Hepatocyte (in vitro differentiated cells): ENCODE measurements at regions not wholly inside any gene's neighbourhood (a gene's known extent, or its start where the extent isn't known, plus 50 kb on each side); places are given as distances from the start of the nearest gene placed in this dataset.

Experiments used
- DNase-seq: peaks from one replicate; pipeline ENCODE4 v3.0.0-alpha.2; 2016; ENCODE audit warnings: low spot score
- H2AFZ ChIP-seq: fragments of 200-600 bp; sonication (generic); 2 replicates; pipeline ENCODE4 v1.6.0; 2016; ENCODE audit warnings: antibody characterized with exemption, mild to moderate bottlenecking
- H3K27ac ChIP-seq: fragments of 200-600 bp; sonication (generic); 2 replicates; pipeline ENCODE4 v1.5.1; 2016; ENCODE audit warnings: mild to moderate bottlenecking
- H3K27me3 ChIP-seq: fragments of 200-600 bp; sonication (generic); 2 replicates; pipeline ENCODE4 v1.6.1; 2016
- H3K36me3 ChIP-seq: fragments of 200-600 bp; sonication (generic); replicated peaks from 2 replicates; pipeline ENCODE4 v1.5.1; 2016; ENCODE audit warnings: low read depth; ENCODE audit not compliant: insufficient read depth
- H3K4me1 ChIP-seq: fragments of 200-600 bp; sonication (generic); 2 replicates; pipeline ENCODE4 v1.5.1; 2016; ENCODE audit warnings: mild to moderate bottlenecking, moderate library complexity; ENCODE audit not compliant: insufficient read depth
- H3K4me2 ChIP-seq: fragments of 200-600 bp; sonication (generic); 2 replicates; pipeline ENCODE4 v1.6.0; 2016
- H3K4me3 ChIP-seq: fragments of 200-600 bp; sonication (generic); 2 replicates; pipeline ENCODE4 v1.5.1; 2016; ENCODE audit warnings: mild to moderate bottlenecking
- H3K79me2 ChIP-seq: fragments of 200-600 bp; sonication (generic); 2 replicates; pipeline ENCODE4 v1.6.0; 2017; ENCODE audit warnings: mild to moderate bottlenecking
- H3K9me2 ChIP-seq: fragments of 200-600 bp; sonication (generic); replicated peaks from 2 replicates; pipeline ENCODE4 v1.6.0; 2017; ENCODE audit warnings: mild to moderate bottlenecking; ENCODE audit not compliant: insufficient read depth
- H3K9me3 ChIP-seq: fragments of 200-600 bp; sonication (generic); 2 replicates; pipeline ENCODE4 v1.5.1; 2016; ENCODE audit warnings: low read depth, mild to moderate bottlenecking
- H4K20me1 ChIP-seq: fragments of 200-600 bp; sonication (generic); 2 replicates; pipeline ENCODE4 v1.6.0; 2016; ENCODE audit warnings: mild to moderate bottlenecking; ENCODE audit not compliant: insufficient read depth, poor library complexity, severe bottlenecking
- CTCF ChIP-seq: fragments of 200-600 bp; sonication (generic); IDR thresholded peaks from 2 replicates; pipeline ENCODE4 v1.5.1; 2016; ENCODE audit warnings: antibody characterized with exemption, mild to moderate bottlenecking; ENCODE audit not compliant: poor library complexity
- EZH2 ChIP-seq: fragments of 200-600 bp; sonication (generic); IDR thresholded peaks from 2 replicates; pipeline ENCODE4 v1.6.1; 2016; ENCODE audit warnings: antibody characterized with exemption, mild to moderate bottlenecking, borderline replicate concordance
- EZH2phosphoT487 ChIP-seq: fragments of 200-600 bp; sonication (generic); IDR thresholded peaks from one replicate; pipeline ENCODE4 v1.6.1; 2018; ENCODE audit warnings: antibody characterized with exemption, mild to moderate bottlenecking, low read depth, moderate library complexity; ENCODE audit not compliant: unreplicated experiment, severe bottlenecking
- WGBS: methylation state at CpG from one replicate; pipeline ENCODE4 v1.1.6; 2016; ENCODE audit warnings: low lambda C conversion rate; ENCODE audit errors: missing lambda C conversion rate; 5-methylcytosine and 5-hydroxymethylcytosine counted together

- WGBS: 89% methylated on average over 1 of the region's 1 CpG
- TF ChIP-seq EZH2 (no peak), EZH2phosphoT487 (no peak)
- Histone ChIP-seq H3K4me3 (no peak overlapping the region), H3K27ac (no peak overlapping the region), H3K9me3 (no peaks in the 10 kb centered on the region), H3K79me2 (no peaks in the 10 kb centered on the region), H3K4me2 (no peak overlapping the region), H4K20me1 (no peaks in the 10 kb centered on the region), H3K9me2 (no peaks in the 10 kb centered on the region), H2AFZ (no peak overlapping the region), H3K4me1 (no peaks in the 10 kb centered on the region), H3K36me3 (no peaks in the 10 kb centered on the region), H3K27me3 (no peaks in the 10 kb centered on the region)
- no peak for DNase-seq
Measured at GRCh38 chr2:103233691-103234090, 471.9 kb downstream of the TMEM182 start.

GRCh38 chr2:103235283-103235682 lies 473.5 kb downstream of the TMEM182 start:
- no peak overlapping the region for H2AFZ ChIP-seq
- no peak for TF ChIP-seq CTCF
- TF ChIP-seq EZH2phosphoT487: no peak
- TF ChIP-seq EZH2: no peak
- H3K79me2 ChIP-seq: no peaks in the 10 kb centered on the region
- H3K27me3 ChIP-seq: no peaks in the 10 kb centered on the region
- H3K36me3 ChIP-seq: no peaks in the 10 kb centered on the region
- no peak for DNase-seq
- H3K9me2 ChIP-seq: no peaks in the 10 kb centered on the region
- H3K4me2 ChIP-seq: no peak overlapping the region
- H3K4me3 ChIP-seq: no peak overlapping the region
- WGBS: 62% methylated on average over 1 of the region's 1 CpG
- H3K4me1 ChIP-seq: no peaks in the 10 kb centered on the region
- no peak overlapping the region for H3K27ac ChIP-seq
- H4K20me1 ChIP-seq: no peaks in the 10 kb centered on the region
- no peaks in the 10 kb centered on the region for H3K9me3 ChIP-seq

GRCh38 chr2:103249462-103249861 lies 487.6 kb downstream of the TMEM182 start:
- Histone ChIP-seq H3K36me3 (no peaks in the 10 kb centered on the region), H3K27ac (no peak overlapping the region), H3K4me1 (no peaks in the 10 kb centered on the region), H4K20me1 (no peaks in the 10 kb centered on the region), H3K27me3 (no peaks in the 10 kb centered on the region), H3K9me2 (no peaks in the 10 kb centered on the region), H2AFZ (no peak overlapping the region), H3K79me2 (no peaks in the 10 kb centered on the region), H3K9me3 (no peaks in the 10 kb centered on the region), H3K4me3 (no peak overlapping the region), H3K4me2 (no peak overlapping the region)
- DNase-seq: no peak
- TF ChIP-seq CTCF (no peak), EZH2 (no peak), EZH2phosphoT487 (no peak)
- WGBS: 93% methylated on average over 4 of the region's 4 CpGs

- H3K9me3 ChIP-seq: no peaks in the 10 kb centered on the region
- H3K4me2 ChIP-seq: no peak overlapping the region
- no peaks in the 10 kb centered on the region for H4K20me1 ChIP-seq
- H3K27ac ChIP-seq: no peak overlapping the region
- H3K27me3 ChIP-seq: no peaks in the 10 kb centered on the region
- no peak overlapping the region for H2AFZ ChIP-seq
- DNase-seq: no peak
- WGBS: 77% methylated on average over 3 of the region's 3 CpGs
- H3K4me1 ChIP-seq: no peaks in the 10 kb centered on the region
- no peaks in the 10 kb centered on the region for H3K36me3 ChIP-seq
- no peaks in the 10 kb centered on the region for H3K79me2 ChIP-seq
- no peaks in the 10 kb centered on the region for H3K9me2 ChIP-seq
- no peak for TF ChIP-seq EZH2
- TF ChIP-seq CTCF: no peak
- TF ChIP-seq EZH2phosphoT487: no peak
- no peak overlapping the region for H3K4me3 ChIP-seq
Measured at GRCh38 chr2:103252781-103253180, 490.9 kb downstream of the TMEM182 start.
